RPMI7951 (cell line): ENCODE measurements at regions not wholly inside any gene's neighbourhood (a gene's known extent, or its start where the extent isn't known, plus 50 kb on each side); places are given as distances from the start of the nearest gene placed in this dataset.

Experiments used
- DNase-seq: peaks from one replicate; pipeline ENCODE4 v3.0.0-alpha.2; 2012; ENCODE audit warnings: low read depth

GRCh38 chr14:76974365-76974764 is 54.1 kb downstream of the IRF2BPL start:
- no peak for DNase-seq

- DNase-seq, result no peak
Observed at GRCh38 chr14:76971549-76971948, 57.0 kb downstream of the IRF2BPL start.

GRCh38 chr14:76968621-76969063 is 59.9 kb downstream of the IRF2BPL start:
- no peak for DNase-seq

GRCh38 chr14:76967788-76968187 is 60.7 kb downstream of the IRF2BPL start:
- no peak for DNase-seq

GRCh38 chr14:76965232-76965631 is 63.3 kb downstream of the IRF2BPL start:
- DNase-seq, result no peak

GRCh38 chr14:76964695-76965094 is 63.8 kb downstream of the IRF2BPL start:
- DNase-seq, result no peak

GRCh38 chr14:76963372-76963771 is 65.1 kb downstream of the IRF2BPL start:
- no peak for DNase-seq

- no peak for DNase-seq
Observed at GRCh38 chr14:76962303-76962660, 66.2 kb downstream of the IRF2BPL start.

GRCh38 chr14:76961631-76962302 is 66.7 kb downstream of the IRF2BPL start:
- peak; percentile 99 for DNase-seq

- peak; percentile 97 for DNase-seq
Observed at GRCh38 chr14:76958980-76959710, 69.4 kb downstream of the IRF2BPL start.

- DNase-seq, result no peak
Observed at GRCh38 chr14:76958020-76958979, 70.2 kb downstream of the IRF2BPL start.

GRCh38 chr14:76957224-76957891 is 71.2 kb downstream of the IRF2BPL start:
- DNase-seq, result peak; percentile 50

- peak; percentile 98 for DNase-seq
Observed at GRCh38 chr14:76956316-76957090, 72.0 kb downstream of the IRF2BPL start.

- DNase-seq, result peak; percentile 91
Observed at GRCh38 chr14:76955575-76956315, 72.8 kb downstream of the IRF2BPL start.

- no peak for DNase-seq
Observed at GRCh38 chr14:76954394-76955190, 73.9 kb downstream of the IRF2BPL start.

GRCh38 chr14:76953311-76953945 is 75.1 kb downstream of the IRF2BPL start:
- peak; percentile 98 for DNase-seq

GRCh38 chr14:76951166-76951565 is 77.3 kb downstream of the IRF2BPL start:
- DNase-seq, result peak; percentile 76

GRCh38 chr14:76950055-76951020 is 78.2 kb downstream of the IRF2BPL start:
- DNase-seq, result peak; percentile 77
